AG20443 (cell line): ENCODE measurements at regions not wholly inside any gene's neighbourhood (a gene's known extent, or its start where the extent isn't known, plus 50 kb on each side); places are given as distances from the start of the nearest gene placed in this dataset.
A peak's percentile ranks its signal among the peaks of the same experiment; 100 is the strongest.
"Not testable (repeated sequence)": the region's sequence is repeated elsewhere in the genome, so short reads cannot be mapped to it uniquely, and the experiment has no call there.

Source experiments
- DNase-seq: peaks from one replicate; pipeline ENCODE4 v3.0.0; 2012; ENCODE audit warnings: low spot score, mixed read lengths

GRCh38 chr12:75944097-75944904 lies 87.3 kb downstream of the PHLDA1 start:
- peak; percentile 51 for DNase-seq

- DNase-seq, result no peak
These were observed 87.9 kb downstream of the PHLDA1 start for GRCh38 chr12:75943730-75944096.

- not testable (repeated sequence) for DNase-seq
These were observed 89.9 kb downstream of the PHLDA1 start for GRCh38 chr12:75941661-75942060.

GRCh38 chr12:75939016-75939642 lies 92.4 kb downstream of the PHLDA1 start:
- no peak for DNase-seq

GRCh38 chr12:75938189-75938588 lies 93.4 kb downstream of the PHLDA1 start:
- no peak for DNase-seq

GRCh38 chr12:75937486-75937885 lies 94.1 kb downstream of the PHLDA1 start:
- DNase-seq, result no peak

GRCh38 chr12:75936515-75937440 lies 94.8 kb downstream of the PHLDA1 start:
- no peak for DNase-seq

- no peak for DNase-seq
These were observed 95.9 kb downstream of the PHLDA1 start for GRCh38 chr12:75935539-75936242.

- peak; percentile 79 for DNase-seq
These were observed 98.5 kb downstream of the PHLDA1 start for GRCh38 chr12:75933101-75933500.

- DNase-seq, result no peak
These were observed 99.3 kb downstream of the PHLDA1 start for GRCh38 chr12:75932241-75932640.

GRCh38 chr12:75923964-75924666 lies 107.5 kb downstream of the PHLDA1 start:
- peak; percentile 21 for DNase-seq

- no peak for DNase-seq
These were observed 108.5 kb downstream of the PHLDA1 start for GRCh38 chr12:75922944-75923642.

GRCh38 chr12:75921622-75922289 lies 109.8 kb downstream of the PHLDA1 start:
- DNase-seq, result no peak

GRCh38 chr12:75917715-75918114 lies 113.9 kb downstream of the PHLDA1 start:
- DNase-seq, result no peak

- DNase-seq, result no peak
These were observed 114.5 kb downstream of the PHLDA1 start for GRCh38 chr12:75917083-75917482.

GRCh38 chr12:75913502-75914351 lies 117.8 kb downstream of the PHLDA1 start:
- DNase-seq, result no peak

- DNase-seq, result no peak
These were observed 121.6 kb downstream of the PHLDA1 start for GRCh38 chr12:75909714-75910656.
